SK-N-SH (cell line): ENCODE measurements at regions not wholly inside any gene's neighbourhood (a gene's known extent, or its start where the extent isn't known, plus 50 kb on each side); places are given as distances from the start of the nearest gene placed in this dataset.

ENCODE experiments used
- CTCF ChIP-seq: fragments of 200-600 bp; sonication (generic); IDR thresholded peaks from 2 replicates; pipeline ENCODE4 v1.6.1; 2017; ENCODE audit warnings: antibody characterized with exemption, mild to moderate bottlenecking, moderate library complexity
- FOXJ3 ChIP-seq: sonication (generic); formaldehyde crosslinking; IDR thresholded peaks from 2 replicates; pipeline ENCODE4 v1.5.1; 2020; ENCODE audit warnings: mild to moderate bottlenecking, missing genetic modification reagents
- FOXM1 ChIP-seq: IDR thresholded peaks from 2 replicates; pipeline ENCODE4 v1.4.0; 2012; ENCODE audit warnings: low read depth, mild to moderate bottlenecking
- REST ChIP-seq: IDR thresholded peaks from 2 replicates; pipeline ENCODE4 v1.6.1; 2012; ENCODE audit warnings: mild to moderate bottlenecking, low read depth, low read length, moderate library complexity
- RFX5 ChIP-seq: IDR thresholded peaks from 2 replicates; pipeline ENCODE4 v1.6.1; 2012; ENCODE audit warnings: mild to moderate bottlenecking, improper control_type of control experiment, low read length

GRCh38 chr2:138238908-138239307, 262.7 kb upstream of the SPOPL start:
- no peak for TF ChIP-seq RFX5
- TF ChIP-seq FOXM1: no peak
- TF ChIP-seq CTCF: no peak
- no peak for TF ChIP-seq FOXJ3 (CRISPR knock-in tag)
- no peak for TF ChIP-seq REST
